GM12872 (cell line): ENCODE measurements at regions not wholly inside any gene's neighbourhood (a gene's known extent, or its start where the extent isn't known, plus 50 kb on each side); places are given as distances from the start of the nearest gene placed in this dataset.

ENCODE experiments used
- CTCF ChIP-seq: IDR thresholded peaks from 3 replicates; pipeline ENCODE4 v1.5.1; 2011; ENCODE audit warnings: low read depth, mild to moderate bottlenecking, low read length, moderate library complexity; ENCODE audit not compliant: insufficient read depth

- TF ChIP-seq CTCF, result no peak
Observed at GRCh38 chr4:160495356-160495755, 1392.5 kb downstream of the RAPGEF2 start.

DNA sequence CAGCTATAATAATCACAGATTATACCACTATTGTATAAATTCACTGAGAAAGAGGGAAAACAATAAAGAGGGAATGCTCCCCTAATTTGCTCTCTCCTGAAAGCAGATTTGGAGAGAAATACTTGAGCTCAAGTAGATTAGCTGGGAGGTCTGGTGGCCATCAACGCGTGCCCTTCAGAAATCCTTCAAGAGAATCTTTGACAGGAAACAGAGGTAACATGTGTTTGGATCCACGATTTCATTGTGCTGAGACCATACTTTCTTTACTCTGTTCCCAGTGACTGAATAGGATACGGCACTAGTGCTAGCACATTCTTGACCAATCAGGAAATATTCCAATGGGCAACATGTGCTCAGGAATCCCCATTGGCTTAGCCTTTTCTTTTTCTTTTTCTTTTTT is 1395.3 kb downstream of the RAPGEF2 start:
- no peak for TF ChIP-seq CTCF

GRCh38 chr4:160505724-160506123 is 1402.8 kb downstream of the RAPGEF2 start:
- no peak for TF ChIP-seq CTCF

- TF ChIP-seq CTCF, result no peak
Observed at GRCh38 chr4:160510928-160511327, 1408.0 kb downstream of the RAPGEF2 start.

DNA sequence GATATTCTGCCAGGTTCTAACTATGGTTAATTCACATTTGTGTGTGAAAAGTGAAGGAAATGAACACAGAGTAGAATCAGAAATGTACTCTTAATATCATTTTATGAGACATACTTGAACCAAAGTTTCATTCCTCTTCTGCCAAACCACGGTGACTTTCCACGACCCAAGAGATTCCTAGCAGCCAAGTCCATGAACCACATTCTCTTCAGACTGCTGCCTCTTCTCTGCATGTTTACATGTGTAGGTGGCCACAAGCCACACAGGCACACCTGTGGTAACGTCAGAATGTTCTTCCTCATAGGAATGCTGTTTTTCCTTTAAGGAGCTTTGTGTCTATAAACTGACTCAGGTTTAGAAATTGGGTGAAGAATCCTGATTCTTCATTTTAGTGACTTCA is 1411.2 kb downstream of the RAPGEF2 start:
- TF ChIP-seq CTCF, result no peak

DNA sequence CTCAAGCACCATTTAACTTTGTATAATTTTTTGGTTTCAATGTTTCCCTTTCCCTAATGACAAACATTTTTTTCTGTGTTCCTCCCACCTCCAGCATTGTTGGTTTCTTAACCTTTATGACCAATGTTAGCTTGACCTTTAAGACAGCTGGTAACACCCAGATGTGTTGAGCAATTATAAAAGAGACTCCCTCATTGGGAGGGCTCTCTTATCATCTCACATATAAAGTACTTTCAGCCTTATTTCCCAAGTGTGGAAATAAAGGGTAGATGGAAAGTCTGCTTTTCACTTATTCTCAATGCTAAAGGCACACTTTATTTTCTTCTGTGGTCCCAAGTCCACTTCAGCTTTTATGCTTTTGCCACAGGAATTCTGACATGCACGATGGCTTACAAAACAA is 1420.4 kb downstream of the RAPGEF2 start:
- TF ChIP-seq CTCF, result no peak

DNA sequence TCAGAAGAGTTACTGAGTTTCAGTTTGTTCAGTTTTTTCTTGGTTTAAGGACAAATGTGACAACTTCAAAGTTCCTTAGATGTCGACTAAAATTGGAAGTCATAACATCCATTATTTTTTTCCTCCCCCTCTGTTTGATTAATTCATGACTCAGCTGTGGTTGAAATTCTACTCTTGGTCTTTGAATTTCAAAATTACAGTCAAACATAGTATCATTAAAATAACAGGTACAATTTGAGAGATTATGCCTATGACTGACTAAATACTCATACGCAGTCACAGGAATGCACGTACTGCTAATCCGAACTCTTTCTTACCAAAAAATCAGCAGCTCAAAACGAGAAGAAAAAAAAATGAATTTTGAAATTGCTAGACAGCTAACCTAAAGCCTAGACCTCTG is 1434.8 kb downstream of the RAPGEF2 start:
- TF ChIP-seq CTCF, result no peak

- no peak for TF ChIP-seq CTCF
Observed at GRCh38 chr4:160546201-160546600, 1443.3 kb downstream of the RAPGEF2 start.
